ENCODE measurements at regions not wholly inside any gene's neighbourhood (a gene's known extent, or its start where the extent isn't known, plus 50 kb on each side); places are given as distances from the start of the nearest gene placed in this dataset.

DNA sequence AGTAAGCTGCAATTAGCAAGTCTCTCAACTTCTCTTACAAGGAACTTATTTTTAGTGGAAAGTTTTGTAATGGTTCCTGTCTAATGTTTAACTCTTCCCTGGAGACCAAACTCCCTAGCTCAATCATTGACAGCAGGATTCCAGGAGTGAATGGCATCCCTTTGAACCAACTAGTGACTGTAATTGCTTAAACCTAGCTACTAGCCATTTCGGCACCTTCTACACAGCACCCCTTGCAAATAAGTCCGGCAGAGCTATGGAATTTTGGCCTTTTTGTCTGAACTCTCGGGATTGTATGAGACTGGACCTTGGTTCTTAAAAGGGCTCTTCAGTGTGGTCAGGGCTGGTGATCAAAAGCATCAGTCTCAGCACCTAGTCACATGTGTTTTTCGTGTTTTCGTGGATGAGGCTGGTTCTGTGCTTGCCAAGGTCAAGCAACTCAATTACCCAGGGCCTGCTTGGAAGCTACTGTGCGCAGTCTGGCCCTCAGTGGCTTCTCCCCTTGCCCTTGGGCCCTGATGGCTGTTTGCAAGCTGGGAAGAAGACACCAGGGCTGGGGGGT, 135.3 kb upstream of the NEDD9 start (continued):
- TF ChIP-seq FOXP1 (IDR thresholded peaks at IDR 0.05) (no peak), FOXP1 (CRISPR knock-in tag; IDR thresholded peaks at IDR 0.05) (peak; percentile 82), ZNF737 (CRISPR knock-in tag; IDR thresholded peaks at IDR 0.05; ENCODE audit: borderline replicate concordance) (no peak), NBN (conservative IDR thresholded peaks at IDR 0.05) (no peak), MTF1 (CRISPR knock-in tag; IDR thresholded peaks at IDR 0.05) (no peak), NONO (IDR thresholded peaks at IDR 0.05) (no peak), NONO (CRISPR knock-in tag; conservative IDR thresholded peaks at IDR 0.05) (peak; percentile 81), BCL6 (CRISPR knock-in tag; IDR thresholded peaks at IDR 0.05) (peak; percentile 94), NR2F1 (CRISPR knock-in tag; IDR thresholded peaks at IDR 0.05) (peak; percentile 24 to 49; a peak in 2 of 4 replicates), PHF20 (CRISPR knock-in tag; IDR thresholded peaks at IDR 0.05) (no peak), CHCHD3 (CRISPR knock-in tag; IDR thresholded peaks at IDR 0.05) (no peak), SAP130 (CRISPR knock-in tag; IDR thresholded peaks at IDR 0.05; ENCODE audit: low read depth) (peak; percentile 90), BHLHE40 (IDR thresholded peaks at IDR 0.05; ENCODE audit: low read length) (peak; percentile 68), ZNF614 (CRISPR knock-in tag; IDR thresholded peaks at IDR 0.05; ENCODE audit: borderline replicate concordance) (peak; percentile 99), MIER3 (CRISPR knock-in tag; IDR thresholded peaks at IDR 0.05; ENCODE audit: borderline replicate concordance) (peak; percentile 95), ZNF20 (CRISPR knock-in tag; IDR thresholded peaks at IDR 0.05) (0 out of 2 replicates have a peak, but pooled peaks have one; percentile 13), ZNF816 (CRISPR knock-in tag; IDR thresholded peaks at IDR 0.05; ENCODE audit: borderline replicate concordance) (no peak; the same call in 1 of the 2 replicates)
- TF ChIP-seq, protein P1, sequence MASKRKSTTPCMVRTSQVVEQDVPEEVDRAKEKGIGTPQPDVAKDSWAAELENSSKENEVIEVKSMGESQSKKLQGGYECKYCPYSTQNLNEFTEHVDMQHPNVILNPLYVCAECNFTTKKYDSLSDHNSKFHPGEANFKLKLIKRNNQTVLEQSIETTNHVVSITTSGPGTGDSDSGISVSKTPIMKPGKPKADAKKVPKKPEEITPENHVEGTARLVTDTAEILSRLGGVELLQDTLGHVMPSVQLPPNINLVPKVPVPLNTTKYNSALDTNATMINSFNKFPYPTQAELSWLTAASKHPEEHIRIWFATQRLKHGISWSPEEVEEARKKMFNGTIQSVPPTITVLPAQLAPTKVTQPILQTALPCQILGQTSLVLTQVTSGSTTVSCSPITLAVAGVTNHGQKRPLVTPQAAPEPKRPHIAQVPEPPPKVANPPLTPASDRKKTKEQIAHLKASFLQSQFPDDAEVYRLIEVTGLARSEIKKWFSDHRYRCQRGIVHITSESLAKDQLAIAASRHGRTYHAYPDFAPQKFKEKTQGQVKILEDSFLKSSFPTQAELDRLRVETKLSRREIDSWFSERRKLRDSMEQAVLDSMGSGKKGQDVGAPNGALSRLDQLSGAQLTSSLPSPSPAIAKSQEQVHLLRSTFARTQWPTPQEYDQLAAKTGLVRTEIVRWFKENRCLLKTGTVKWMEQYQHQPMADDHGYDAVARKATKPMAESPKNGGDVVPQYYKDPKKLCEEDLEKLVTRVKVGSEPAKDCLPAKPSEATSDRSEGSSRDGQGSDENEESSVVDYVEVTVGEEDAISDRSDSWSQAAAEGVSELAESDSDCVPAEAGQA (IDR thresholded peaks at IDR 0.05; ENCODE audit: low read depth), result peak; percentile 66; the same call in 1 of the 2 replicates
- TF ChIP-seq, protein P1 (CRISPR knock-in tag; IDR thresholded peaks at IDR 0.05; ENCODE audit: borderline replicate concordance), result no peak
- TF ChIP-seq, protein P2, sequence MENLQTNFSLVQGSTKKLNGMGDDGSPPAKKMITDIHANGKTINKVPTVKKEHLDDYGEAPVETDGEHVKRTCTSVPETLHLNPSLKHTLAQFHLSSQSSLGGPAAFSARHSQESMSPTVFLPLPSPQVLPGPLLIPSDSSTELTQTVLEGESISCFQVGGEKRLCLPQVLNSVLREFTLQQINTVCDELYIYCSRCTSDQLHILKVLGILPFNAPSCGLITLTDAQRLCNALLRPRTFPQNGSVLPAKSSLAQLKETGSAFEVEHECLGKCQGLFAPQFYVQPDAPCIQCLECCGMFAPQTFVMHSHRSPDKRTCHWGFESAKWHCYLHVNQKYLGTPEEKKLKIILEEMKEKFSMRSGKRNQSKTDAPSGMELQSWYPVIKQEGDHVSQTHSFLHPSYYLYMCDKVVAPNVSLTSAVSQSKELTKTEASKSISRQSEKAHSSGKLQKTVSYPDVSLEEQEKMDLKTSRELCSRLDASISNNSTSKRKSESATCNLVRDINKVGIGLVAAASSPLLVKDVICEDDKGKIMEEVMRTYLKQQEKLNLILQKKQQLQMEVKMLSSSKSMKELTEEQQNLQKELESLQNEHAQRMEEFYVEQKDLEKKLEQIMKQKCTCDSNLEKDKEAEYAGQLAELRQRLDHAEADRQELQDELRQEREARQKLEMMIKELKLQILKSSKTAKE (CRISPR knock-in tag; IDR thresholded peaks at IDR 0.05; ENCODE audit: borderline replicate concordance), result peak; percentile 65; the same call in 1 of the 2 replicates
- TF ChIP-seq, protein P3, sequence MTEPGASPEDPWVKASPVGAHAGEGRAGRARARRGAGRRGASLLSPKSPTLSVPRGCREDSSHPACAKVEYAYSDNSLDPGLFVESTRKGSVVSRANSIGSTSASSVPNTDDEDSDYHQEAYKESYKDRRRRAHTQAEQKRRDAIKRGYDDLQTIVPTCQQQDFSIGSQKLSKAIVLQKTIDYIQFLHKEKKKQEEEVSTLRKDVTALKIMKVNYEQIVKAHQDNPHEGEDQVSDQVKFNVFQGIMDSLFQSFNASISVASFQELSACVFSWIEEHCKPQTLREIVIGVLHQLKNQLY (CRISPR knock-in tag; IDR thresholded peaks at IDR 0.05), result peak; percentile 95
- TF ChIP-seq, protein P4, sequence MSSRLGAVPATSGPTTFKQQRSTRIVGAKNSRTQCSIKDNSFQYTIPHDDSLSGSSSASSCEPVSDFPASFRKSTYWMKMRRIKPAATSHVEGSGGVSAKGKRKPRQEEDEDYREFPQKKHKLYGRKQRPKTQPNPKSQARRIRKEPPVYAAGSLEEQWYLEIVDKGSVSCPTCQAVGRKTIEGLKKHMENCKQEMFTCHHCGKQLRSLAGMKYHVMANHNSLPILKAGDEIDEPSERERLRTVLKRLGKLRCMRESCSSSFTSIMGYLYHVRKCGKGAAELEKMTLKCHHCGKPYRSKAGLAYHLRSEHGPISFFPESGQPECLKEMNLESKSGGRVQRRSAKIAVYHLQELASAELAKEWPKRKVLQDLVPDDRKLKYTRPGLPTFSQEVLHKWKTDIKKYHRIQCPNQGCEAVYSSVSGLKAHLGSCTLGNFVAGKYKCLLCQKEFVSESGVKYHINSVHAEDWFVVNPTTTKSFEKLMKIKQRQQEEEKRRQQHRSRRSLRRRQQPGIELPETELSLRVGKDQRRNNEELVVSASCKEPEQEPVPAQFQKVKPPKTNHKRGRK (CRISPR knock-in tag; IDR thresholded peaks at IDR 0.05), result peak; percentile 90

All from HepG2 (cell line).